NCI-H460 (cell line): ENCODE measurements at regions not wholly inside any gene's neighbourhood (a gene's known extent, or its start where the extent isn't known, plus 50 kb on each side); places are given as distances from the start of the nearest gene placed in this dataset.
A peak's percentile ranks its signal among the peaks of the same experiment; 100 is the strongest.
"Not testable (repeated sequence)": the region's sequence is repeated elsewhere in the genome, so short reads cannot be mapped to it uniquely, and the experiment has no call there.

Experiments
- DNase-seq: peaks from one replicate; pipeline ENCODE4 v3.0.0-alpha.2; 2016; ENCODE audit warnings: low read depth; ENCODE audit errors: extremely low read depth

DNA sequence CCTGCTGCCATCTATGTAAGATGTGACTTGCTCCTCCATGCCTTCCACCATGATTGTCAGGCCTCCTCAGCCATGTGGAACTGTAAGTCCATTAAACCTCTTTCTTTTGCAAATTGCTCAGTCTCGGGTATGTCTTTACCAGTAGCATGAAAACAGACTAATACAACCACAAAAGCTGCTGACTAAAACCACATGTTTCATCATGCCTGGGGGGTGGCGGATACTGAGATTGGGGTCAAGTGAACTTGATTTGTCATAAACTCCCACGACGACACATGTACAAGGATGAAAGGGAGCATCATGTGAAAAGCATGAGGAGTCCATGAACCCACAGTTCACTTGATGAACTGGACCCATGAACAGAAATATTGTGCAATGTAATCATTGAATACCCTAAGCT lies 134.9 kb upstream of the ANK3 start:
- DNase-seq, result no peak

DNA sequence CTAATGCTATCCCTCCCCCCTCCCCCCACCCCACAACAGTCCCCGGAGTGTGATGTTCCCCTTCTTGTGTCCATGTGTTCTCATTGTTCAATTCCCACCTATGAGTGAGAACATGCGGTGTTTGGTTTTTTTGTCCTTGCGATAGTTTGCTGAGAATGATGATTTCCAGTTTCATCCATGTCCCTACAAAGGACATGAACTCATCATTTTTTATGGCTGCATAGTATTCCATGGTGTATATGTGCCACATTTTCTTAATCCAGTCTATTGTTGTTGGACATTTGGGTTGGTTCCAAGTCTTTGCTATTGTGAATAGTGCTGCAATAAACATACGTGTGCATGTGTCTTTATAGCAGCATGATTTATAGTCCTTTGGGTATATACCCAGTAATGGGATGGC lies 133.7 kb upstream of the ANK3 start:
- not testable (repeated sequence) for DNase-seq

DNA sequence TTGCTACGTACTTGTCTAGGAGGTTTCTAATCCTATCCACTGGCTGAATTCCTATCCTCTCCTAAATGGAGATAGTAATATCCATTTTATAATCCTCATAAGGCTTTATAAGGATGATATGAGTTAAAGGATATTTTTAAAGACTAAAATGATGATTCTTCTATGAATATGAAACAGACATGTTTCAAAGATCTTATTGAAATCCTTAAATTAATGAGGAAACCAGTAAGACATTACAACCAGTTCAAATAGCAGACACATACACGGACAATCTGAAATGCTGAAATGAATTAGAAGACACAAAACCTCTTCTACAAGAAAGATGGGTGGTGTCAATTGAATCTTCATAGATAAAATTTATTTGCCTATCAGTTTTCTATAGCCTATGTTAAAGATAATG lies 132.9 kb upstream of the ANK3 start:
- no peak for DNase-seq

DNA sequence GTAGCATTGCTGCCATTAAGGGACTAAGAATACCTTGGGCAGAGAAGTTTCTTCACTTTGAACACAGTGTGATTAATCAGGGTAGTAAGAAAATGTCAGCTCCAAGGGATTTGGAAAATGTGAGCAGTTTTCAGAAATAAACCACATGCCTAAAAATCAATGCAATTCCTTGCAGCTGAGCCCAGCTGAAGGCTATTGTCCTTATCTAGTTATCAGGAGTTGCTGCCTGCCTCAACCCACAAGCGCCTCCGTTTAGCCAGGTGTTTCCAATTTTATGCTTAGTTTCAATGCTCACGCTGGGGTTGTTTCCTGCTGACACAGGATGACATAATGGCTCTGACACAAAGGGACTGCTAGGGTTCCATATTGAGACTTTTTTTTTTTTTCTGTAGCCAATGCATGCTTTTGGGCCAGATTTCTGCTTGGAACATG lies 132.3 kb upstream of the ANK3 start:
- DNase-seq, result no peak

DNA sequence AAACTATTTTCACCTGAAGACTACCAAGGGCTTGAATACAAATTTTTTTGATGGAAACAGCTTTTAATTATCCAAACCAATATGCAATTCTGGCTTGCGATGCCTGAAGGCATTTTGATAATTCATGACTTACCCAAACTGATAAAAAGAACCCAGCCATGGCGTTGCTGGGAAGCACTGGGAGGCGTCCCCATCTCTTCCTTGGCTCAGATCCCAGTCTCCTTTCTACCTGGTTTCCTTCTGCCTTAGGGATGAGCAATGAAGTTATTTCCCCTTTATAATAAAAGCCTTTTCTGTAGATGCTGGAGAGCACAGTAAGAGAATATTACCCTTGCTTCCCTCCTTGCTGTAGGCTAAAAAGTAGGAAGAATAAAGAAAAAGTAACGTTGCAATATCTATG lies 129.1 kb upstream of the ANK3 start:
- no peak for DNase-seq

DNA sequence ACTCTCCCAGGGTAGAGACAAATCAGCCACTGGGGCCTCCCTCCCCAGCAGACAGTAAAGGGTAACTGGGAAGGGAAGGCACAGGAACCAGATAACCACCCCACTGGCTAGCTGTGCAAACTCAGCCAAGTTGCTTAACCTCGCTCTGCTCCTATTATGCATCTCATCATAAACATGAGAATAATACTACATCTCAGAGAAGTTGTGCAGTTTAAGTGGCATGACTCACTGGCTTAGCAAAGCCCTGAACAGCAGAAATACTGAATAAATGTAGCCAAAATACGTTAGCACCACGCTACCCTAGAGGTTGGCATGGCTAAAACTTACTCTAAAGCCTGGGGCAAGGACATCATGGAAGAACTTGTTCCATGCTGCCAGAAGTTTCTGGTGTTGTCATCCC lies 128.1 kb upstream of the ANK3 start:
- DNase-seq, result no peak

DNA sequence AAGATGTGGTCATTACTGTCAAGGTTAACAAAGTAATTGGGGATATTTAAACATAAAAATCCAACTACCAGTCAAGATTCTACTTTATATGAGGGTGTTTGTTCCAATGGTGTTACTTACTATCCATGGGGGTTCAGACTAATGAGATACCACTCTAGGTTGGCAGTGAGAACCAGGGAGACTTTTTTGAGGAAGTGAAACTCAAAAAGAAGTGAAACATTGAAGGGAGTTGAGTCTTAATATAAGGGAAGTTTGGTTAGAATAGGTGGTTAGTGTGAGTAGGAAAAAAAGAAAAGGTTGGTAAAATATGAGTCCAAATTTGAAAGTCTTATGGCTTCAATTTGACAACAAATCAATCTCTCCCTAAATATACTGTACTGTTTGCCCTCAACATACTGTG lies 123.6 kb upstream of the ANK3 start:
- DNase-seq, result no peak

DNA sequence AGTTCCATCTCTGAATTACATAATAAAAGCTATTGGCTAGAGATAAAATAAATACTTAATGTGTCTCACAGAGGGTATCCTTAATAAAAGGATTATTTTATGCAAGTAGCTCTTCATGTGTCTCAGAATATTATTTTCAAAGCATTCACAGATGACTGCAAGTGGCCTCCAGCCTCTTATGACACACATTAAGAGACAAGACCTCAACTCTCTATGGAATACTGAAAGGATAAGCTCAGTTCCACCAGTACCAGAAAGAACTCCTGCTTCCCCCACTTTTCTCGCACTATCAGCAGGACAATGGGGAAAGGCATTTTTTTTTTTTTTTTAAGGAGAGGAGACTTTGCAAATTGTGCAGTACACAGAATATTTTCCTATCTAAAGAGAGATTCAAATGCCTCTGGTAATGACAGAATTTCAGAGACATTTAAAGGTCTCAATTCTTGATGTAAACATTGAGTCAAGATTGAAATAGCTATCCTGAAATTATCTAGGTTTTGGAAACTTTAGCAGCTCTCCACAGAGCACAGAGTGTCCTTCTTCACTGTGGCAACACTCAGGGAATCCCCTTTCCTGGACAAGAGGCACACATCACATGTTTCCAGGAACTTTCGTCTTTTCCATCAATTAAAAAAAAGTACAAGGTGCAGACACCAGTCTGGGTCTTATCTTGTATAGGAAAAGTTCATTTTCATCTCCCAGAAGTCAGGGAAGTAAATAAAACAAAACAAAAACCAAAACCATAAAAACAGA lies 122.0 kb upstream of the ANK3 start:
- DNase-seq, result no peak

DNA sequence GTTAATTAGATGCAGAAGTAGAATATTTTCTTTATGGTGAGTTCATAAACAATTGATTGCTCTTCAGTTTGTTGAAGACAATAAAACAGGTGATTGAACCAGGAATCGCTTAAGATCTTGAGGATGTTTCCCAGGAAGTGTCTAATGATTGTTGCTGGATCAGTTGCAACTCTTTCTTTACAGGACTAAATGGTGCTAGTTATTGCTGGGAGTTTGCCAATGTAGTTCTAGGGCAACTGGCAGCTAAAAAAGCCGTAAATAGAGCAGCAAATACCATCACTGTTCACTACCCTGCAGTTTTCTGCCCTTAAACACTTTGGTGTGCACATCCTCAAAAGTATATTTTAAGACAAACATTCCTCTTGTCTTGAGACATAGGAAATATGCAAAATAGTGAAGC lies 119.2 kb upstream of the ANK3 start:
- no peak for DNase-seq

DNA sequence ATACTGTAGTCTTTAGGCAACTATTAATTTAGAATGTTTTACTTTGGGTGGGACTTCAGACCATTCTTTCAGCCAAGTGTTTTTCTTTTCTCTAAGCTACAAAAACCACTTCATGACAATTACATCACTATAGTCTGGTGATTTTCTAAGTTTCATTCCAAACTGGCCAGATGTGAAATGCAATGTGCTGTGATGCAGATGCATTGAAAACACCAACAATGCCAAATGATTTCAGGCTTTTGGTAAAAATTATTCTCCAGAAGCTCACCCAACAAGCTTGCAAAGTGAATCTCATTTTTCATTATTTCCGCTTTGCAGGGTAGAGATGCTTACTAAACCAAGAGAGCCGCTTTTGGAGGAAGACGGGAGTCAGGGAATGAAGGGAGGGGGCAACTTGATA lies 118.4 kb upstream of the ANK3 start:
- no peak for DNase-seq

DNA sequence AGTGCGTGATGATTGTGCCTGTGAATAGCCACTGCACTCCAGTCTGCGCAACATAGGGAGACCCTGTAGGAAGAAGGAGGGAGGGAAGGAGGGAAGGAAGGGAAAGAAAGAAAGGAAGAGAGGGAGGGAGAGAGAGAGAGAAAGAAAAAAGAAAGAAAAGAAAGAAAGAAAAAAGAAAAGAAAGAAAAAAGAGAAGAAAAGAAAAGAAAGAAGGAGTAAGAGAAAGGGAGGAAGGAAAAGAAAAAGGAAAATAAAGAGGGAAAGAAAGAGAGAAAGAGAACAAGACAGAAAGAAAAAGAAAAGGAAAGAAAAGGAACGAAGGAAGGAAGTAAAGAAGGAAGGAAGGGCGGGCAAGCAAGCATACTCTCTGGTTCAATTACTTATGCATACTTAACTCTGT lies 112.9 kb upstream of the ANK3 start:
- no peak for DNase-seq

DNA sequence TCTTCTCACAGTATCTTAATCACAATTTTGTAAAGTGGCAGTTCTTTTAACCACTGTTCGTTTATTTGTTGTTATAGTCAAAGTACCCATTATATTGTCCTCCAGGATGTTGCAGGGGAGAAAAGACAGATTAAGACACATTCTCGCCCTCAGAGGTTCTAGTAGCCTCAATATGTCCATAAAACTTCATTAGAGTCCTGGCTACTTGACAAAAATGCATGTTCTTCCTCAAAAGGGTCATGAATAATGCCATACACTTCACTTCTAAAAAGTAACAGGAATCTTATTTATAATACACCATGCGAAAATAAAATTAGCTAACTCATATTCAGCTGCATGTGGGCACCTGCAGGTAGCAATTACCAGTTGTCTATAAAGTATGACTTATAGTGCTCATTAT lies 109.3 kb upstream of the ANK3 start:
- no peak for DNase-seq

DNA sequence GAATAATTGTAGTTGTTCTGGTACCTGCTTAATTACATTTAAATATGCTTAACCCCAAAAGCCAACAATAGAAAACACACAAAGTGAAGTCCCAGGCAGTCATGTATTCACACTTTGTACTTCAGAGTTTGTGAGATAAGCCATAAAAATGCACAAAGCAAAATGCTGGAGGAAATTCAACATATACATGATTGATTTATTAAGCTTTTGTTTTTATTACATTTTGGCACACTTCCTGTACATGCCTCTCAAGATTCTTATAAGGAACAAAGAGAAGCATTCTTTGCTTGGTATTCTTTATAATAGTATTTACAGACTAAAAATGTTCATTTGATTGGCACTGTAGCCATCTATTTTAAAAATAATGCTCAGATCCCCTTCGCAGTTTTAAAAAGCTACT lies 107.7 kb upstream of the ANK3 start:
- DNase-seq, result no peak

DNA sequence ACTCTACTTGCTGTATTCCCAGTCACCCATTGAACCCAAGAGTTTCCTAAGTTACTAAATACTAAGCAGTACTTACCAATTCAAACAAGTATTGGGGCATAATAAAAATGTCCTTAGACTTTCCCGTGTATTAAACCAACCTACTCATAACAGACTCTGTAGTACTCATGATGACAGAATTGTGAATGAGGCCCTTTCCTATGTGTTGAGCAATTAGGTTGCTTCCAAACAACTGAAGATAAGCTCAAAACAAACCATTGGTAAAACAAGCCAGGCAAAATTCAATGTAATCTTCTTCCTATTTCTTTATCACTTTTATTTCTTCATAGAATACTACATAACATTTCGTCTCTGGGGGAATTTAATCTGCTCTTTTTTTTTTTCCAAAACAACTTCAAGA lies 106.5 kb upstream of the ANK3 start:
- no peak for DNase-seq

DNA sequence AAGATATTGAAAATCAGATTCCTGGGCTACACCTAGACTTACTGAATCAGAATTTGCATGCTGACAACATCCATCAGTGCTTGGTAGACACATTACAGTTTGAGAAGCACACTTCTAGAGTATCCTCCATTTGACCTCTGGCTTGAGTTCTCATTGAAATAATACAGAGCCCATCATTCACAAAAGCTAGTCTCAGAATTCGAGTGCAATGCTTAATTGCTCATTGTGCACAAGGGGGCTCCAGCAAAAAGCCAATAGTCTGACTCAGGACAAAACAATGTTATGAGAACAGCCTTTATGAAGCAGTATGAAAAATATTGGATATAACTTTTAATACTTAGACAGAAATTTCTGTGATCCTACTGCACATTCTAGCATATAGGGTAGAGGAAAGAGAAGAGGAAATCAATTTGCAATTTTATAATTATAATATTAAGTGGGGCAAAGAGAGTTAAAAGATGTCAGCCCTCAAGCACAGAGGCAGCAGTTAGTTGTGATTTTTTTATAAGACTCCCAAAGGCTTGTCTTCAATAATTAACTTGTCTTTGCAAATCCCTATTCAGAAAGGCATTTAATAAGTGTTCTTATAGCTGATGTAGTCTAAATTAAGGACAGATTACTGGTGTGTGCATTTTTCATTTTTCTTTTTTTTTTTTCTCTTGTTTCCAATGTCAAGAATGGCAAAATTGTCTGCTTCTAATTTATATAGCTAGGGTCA lies 105.8 kb upstream of the ANK3 start:
- no peak for DNase-seq

DNA sequence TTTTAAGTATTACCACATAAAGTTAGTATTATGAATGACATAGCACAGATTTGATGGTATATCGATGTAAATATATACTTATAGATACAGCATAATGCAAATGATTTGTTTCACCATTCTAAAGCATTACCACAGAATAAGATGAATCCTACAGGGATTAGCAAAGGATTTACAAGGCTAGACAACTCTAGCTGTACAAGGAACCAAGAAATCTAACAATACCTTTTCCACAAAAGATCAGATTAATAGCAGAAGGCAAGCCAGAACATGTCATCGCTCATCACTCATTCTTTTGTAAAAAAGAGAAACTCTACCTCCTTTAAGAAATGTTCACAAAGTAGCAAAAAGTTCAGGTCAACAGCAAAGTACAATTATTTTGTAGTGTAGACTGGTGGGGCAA lies 105.1 kb upstream of the ANK3 start:
- no peak for DNase-seq

DNA sequence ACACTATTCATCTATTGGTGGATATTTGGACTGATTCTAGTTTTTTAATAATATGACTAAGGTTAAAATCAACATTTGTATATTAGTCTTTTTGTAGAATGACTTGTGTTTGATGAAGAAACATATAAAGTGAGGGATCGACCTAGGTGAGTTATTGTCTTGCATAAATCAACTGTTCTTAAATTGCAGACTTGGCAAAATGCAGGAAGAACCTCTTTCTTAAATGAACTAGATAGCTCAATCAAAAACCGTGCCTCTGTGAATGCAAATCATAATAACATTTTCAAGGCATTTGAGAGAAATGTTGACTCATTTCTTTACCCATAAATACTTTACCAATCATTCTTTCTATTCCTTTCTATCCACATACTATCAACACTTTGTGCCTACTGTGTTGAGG lies 101.5 kb upstream of the ANK3 start:
- no peak for DNase-seq

DNA sequence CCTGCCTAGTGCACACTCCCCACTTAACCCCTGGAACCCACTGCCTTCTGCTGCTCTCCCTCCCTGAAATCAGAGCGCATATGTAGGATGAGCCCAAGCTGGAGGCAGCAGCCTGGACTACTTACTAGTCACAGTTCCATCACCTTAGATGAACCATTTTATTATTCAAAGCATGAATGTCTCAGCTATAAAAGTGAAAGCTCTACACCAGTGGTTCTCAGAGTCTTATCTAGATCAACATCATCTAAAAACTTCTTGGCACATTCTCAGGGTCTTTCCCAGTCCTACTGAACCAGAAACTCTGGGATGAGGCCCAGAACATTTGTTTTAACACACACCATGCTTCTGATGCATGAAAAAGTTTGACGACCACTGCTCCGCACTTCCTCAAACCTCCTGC lies 100.3 kb upstream of the ANK3 start:
- DNase-seq, result no peak

DNA sequence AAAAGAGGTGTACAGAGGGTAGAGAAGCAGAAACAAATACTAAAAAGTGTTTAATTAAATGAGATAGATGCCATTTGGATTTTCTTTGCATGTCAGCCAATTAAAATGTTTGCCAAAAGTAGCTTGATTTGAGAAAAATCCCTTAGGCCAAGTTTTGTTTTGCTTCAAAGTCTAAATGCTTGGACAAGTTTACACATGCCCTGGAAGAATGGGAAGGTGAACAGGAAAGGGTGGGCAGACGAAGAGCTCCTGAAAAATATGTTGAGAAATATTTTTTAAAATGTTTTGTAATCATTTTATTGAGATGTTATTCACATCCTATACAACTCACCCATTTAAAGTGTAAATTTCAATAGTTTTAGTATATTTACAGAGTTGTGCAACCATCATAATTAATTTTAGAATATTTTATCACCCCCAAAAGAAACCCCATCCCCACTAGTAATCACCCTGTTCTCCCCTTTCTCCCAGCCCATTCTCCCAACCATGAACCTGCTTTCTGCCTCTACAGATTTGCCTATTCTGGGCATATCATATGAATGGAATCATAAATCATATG lies 98.5 kb upstream of the ANK3 start:
- no peak for DNase-seq

DNA sequence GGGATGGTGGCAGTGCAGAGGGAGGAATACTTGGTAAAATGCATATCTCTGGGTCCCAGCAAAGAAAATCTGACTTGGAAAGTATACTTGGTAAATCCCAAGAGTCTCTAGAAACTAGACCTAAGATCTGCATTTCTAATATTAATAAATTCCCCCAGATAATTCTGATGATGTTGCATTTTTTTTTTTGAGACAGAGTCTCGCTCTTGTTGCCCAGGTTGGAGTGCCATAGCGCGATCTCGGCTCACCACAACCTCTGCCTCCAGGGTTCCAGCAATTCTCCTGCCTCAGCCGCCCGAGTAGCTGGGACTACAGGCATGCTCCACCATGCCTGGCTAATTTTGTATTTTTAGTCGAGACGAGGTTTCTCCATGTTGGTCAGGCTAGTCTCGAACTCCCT lies 97.9 kb upstream of the ANK3 start:
- no peak for DNase-seq

DNA sequence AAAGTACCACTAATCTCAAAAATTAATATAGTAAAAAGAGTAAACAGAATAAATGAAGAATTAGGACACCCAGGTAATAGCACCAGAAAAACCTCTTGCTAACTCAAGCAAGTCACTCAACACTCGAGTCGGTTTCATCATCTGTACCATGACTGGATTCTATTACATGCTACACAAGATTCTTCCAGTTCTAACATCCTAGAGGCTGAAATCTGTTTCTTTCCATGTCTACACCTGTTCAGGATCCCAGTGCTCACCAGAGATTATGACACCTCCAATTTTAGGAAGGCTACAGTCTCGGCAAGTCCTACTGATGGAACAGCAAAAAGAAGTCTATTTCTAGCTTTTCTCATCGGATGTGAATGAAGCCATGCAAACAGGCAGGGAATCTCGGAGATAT lies 95.3 kb upstream of the ANK3 start:
- DNase-seq, result no peak

DNA sequence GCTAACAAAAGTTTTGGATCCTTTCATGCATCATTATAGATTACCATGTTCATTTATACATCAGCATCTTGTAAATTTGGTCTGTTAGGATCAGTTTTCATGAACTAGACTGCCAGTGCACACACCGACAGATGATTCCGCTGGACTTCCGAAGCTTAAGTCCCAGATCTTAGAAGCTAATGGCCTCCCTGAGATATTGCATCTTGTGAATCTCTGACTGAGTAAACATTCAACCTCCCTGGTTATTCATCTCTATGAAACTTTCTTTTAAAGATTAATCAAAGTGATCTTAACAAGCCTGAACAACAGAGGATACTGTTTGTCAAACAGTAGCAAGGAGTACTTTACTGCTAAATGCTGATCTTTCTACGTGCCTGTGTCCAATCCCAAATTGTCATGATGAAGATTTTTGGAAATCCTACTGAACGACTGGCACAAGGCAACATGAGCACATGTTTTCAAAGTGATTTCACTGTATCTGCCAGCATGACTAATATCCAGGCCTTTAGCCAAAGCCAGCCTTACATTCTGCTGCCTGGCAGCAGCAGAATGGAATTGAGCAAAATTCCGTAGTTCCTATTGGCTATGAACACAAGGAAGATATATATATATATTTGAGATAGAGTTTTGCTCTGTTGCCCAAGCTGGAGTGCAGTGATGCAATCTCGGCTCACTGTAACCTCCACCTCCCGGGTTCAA lies 91.3 kb upstream of the ANK3 start:
- peak; percentile 82 for DNase-seq
